Tongue (tissue), 1 donor: ENCODE measurements at regions not wholly inside any gene's neighbourhood (a gene's known extent, or its start where the extent isn't known, plus 50 kb on each side); places are given as distances from the start of the nearest gene placed in this dataset.
"Not testable (repeated sequence)": the region's sequence is repeated elsewhere in the genome, so short reads cannot be mapped to it uniquely, and the experiment has no call there.

Experiments used
- DNase-seq: peaks from one replicate; pipeline ENCODE4 v3.0.0-alpha.2; 2015

GRCh38 chr10:33861016-33861704 is 526.7 kb upstream of the NRP1 start:
- DNase-seq: no peak

- no peak for DNase-seq
Observed at GRCh38 chr10:33860552-33860951, 526.1 kb upstream of the NRP1 start.

GRCh38 chr10:33859319-33860022 is 525.0 kb upstream of the NRP1 start:
- no peak for DNase-seq

GRCh38 chr10:33858326-33858725 is 523.9 kb upstream of the NRP1 start:
- DNase-seq: no peak

GRCh38 chr10:33853221-33853620 is 518.8 kb upstream of the NRP1 start:
- DNase-seq: not testable (repeated sequence)

GRCh38 chr10:33843379-33843778 is 508.9 kb upstream of the NRP1 start:
- DNase-seq: no peak

- no peak for DNase-seq
Observed at GRCh38 chr10:33841678-33842077, 507.2 kb upstream of the NRP1 start.

- DNase-seq: no peak
Observed at GRCh38 chr10:33838731-33839130, 504.3 kb upstream of the NRP1 start.

GRCh38 chr10:33837736-33838135 is 503.3 kb upstream of the NRP1 start:
- DNase-seq: no peak

GRCh38 chr10:33835556-33835955 is 501.1 kb upstream of the NRP1 start:
- DNase-seq: no peak

GRCh38 chr10:33833566-33833965 is 499.1 kb upstream of the NRP1 start:
- DNase-seq: no peak

GRCh38 chr10:33832124-33832787 is 497.8 kb upstream of the NRP1 start:
- peak; percentile 16 for DNase-seq

- no peak for DNase-seq
Observed at GRCh38 chr10:33831591-33831990, 497.1 kb upstream of the NRP1 start.

GRCh38 chr10:33829899-33830298 is 495.4 kb upstream of the NRP1 start:
- DNase-seq: not testable (repeated sequence)

GRCh38 chr10:33828592-33828991 is 494.1 kb upstream of the NRP1 start:
- DNase-seq: no peak

- no peak for DNase-seq
Observed at GRCh38 chr10:33826186-33826585, 491.7 kb upstream of the NRP1 start.

GRCh38 chr10:33822774-33823173 is 488.3 kb upstream of the NRP1 start:
- no peak for DNase-seq

GRCh38 chr10:33820531-33820930 is 486.1 kb upstream of the NRP1 start:
- no peak for DNase-seq

- peak; percentile 21 for DNase-seq
Observed at GRCh38 chr10:33819206-33819605, 484.7 kb upstream of the NRP1 start.

- DNase-seq: no peak
Observed at GRCh38 chr10:33818343-33818742, 483.9 kb upstream of the NRP1 start.

GRCh38 chr10:33817605-33818004 is 483.1 kb upstream of the NRP1 start:
- DNase-seq: no peak

GRCh38 chr10:33815776-33816175 is 481.3 kb upstream of the NRP1 start:
- no peak for DNase-seq

GRCh38 chr10:33813871-33814270 is 479.4 kb upstream of the NRP1 start:
- no peak for DNase-seq

- DNase-seq: no peak
Observed at GRCh38 chr10:33813415-33813814, 478.9 kb upstream of the NRP1 start.
